HepG2 (cell line): ENCODE measurements at regions not wholly inside any gene's neighbourhood (a gene's known extent, or its start where the extent isn't known, plus 50 kb on each side); places are given as distances from the start of the nearest gene placed in this dataset.

Source experiments
- ATAC-seq: fragments of 200-7000 bp; cut with Tn5 transposase; 3 replicates; pipeline ENCODE4 v1.9.1; 2020; ENCODE audit warnings: mild to moderate bottlenecking, moderate library complexity
- BruUV-seq: library from RNA; stranded (reverse); fragments of 400-500 nt; replicated peaks from 2 replicates; lab custom pipeline; 2021; lab: Mats Ljungman, UMichigan
- CTCF ChIA-PET: fragments of 300-600 bp; formaldehyde crosslinking; extraction: SDS; loops from one replicate; lab custom pipeline; 2021; ENCODE audit warnings: low total read pairs, inconsistent platforms, low intra/inter-chr PET ratio; lab: Yijun Ruan, JAX
- POLR2A ChIA-PET: fragments of 350-600 bp; sonication (Branson Sonifier 250); formaldehyde crosslinking; loops from one replicate; lab custom pipeline; 2020; ENCODE audit warnings: antibody characterized with exemption, inconsistent platforms; lab: Yijun Ruan, JAX
- DNase-seq: peaks from one replicate; pipeline ENCODE4 v3.0.0-alpha.2; 2015; ENCODE audit warnings: low spot score
- FAIRE-seq: peaks from 3 replicates; lab custom pipeline; 2011; peaks lifted over from hg19 to GRCh38; lab: Jason Lieb, UNC
- H2AFZ ChIP-seq: one replicate; pipeline ENCODE4 v1.6.1; 2011; ENCODE audit warnings: low read length, inconsistent platforms
- H3K27ac ChIP-seq: fragments of 300-600 bp; 3 replicates; pipeline ENCODE4 v1.8.0; 2011; ENCODE audit warnings: mixed run types, mild to moderate bottlenecking, mixed read lengths, low read length, inconsistent platforms; ENCODE audit not compliant: insufficient read depth; ENCODE audit errors: extremely low read length
- H3K27me3 ChIP-seq, 2 experiments: fragments of 200-600 bp in 1 of 2; 2 replicates in 1 of 2; 3 replicates in 1 of 2; pipeline versions ENCODE4 v1.6.0 to v1.8.0; 2011; ENCODE audit warnings: low read length in 2 of 2, mild to moderate bottlenecking in 2 of 2, moderate library complexity in 2 of 2, inconsistent platforms in 1 of 2; ENCODE audit not compliant: insufficient read depth in 2 of 2, control insufficient read depth in 1 of 2
- H3K36me3 ChIP-seq, 2 experiments: fragments of 200-600 bp in 1 of 2; replicated peaks in 1 of 2; 2 replicates in 1 of 2; 3 replicates in 1 of 2; pipeline versions ENCODE4 v1.5.1 to v1.8.0; 2011; ENCODE audit warnings: low read length in 2 of 2, inconsistent platforms in 1 of 2; ENCODE audit not compliant: insufficient read depth in 2 of 2, control insufficient read depth in 1 of 2
- H3K4me1 ChIP-seq: 2 replicates; pipeline ENCODE4 v1.5.1; 2012; ENCODE audit warnings: low read length, inconsistent platforms; ENCODE audit not compliant: insufficient read depth
- H3K4me2 ChIP-seq: 2 replicates; pipeline ENCODE4 v1.6.0; 2011; ENCODE audit warnings: low read depth, low read length, inconsistent platforms
- H3K4me3 ChIP-seq, 3 experiments: fragments of 200-600 bp in 1 of 3; sonication (generic), shearing (Covaris generic) in 1 of 3; replicated peaks in 1 of 3; 2 replicates each; pipeline ENCODE4 v1.5.1; 2011 to 2016; ENCODE audit warnings: low read length in 3 of 3, inconsistent platforms in 2 of 3, low read depth in 2 of 3, mild to moderate bottlenecking in 2 of 3, control low read depth in 1 of 3, mixed read lengths in 1 of 3; ENCODE audit not compliant: insufficient read depth in 1 of 3
- H3K79me2 ChIP-seq: one replicate; pipeline ENCODE4 v1.6.1; 2011; ENCODE audit warnings: low read length, inconsistent platforms; ENCODE audit not compliant: insufficient read depth
- H3K9ac ChIP-seq: 2 replicates; pipeline ENCODE4 v1.6.0; 2011; ENCODE audit warnings: mild to moderate bottlenecking, low read depth, low read length, inconsistent platforms; ENCODE audit not compliant: insufficient read depth
- H3K9me3 ChIP-seq: 2 replicates; pipeline ENCODE4 v1.5.1; 2012; ENCODE audit warnings: mild to moderate bottlenecking, low read length
- H4K20me1 ChIP-seq: 2 replicates; pipeline ENCODE4 v1.6.0; 2011; ENCODE audit warnings: inconsistent platforms, mild to moderate bottlenecking, low read length, moderate library complexity; ENCODE audit not compliant: insufficient read depth
- GZF1 ChIP-seq: sonication (generic); formaldehyde crosslinking; IDR thresholded peaks from 2 replicates; pipeline ENCODE4 v1.5.1; 2020; ENCODE audit warnings: mild to moderate bottlenecking, missing genetic modification reagents
- HDAC2 ChIP-seq: sonication (generic); formaldehyde crosslinking; IDR thresholded peaks from 2 replicates; pipeline ENCODE4 v1.4.0; 2020; ENCODE audit warnings: missing genetic modification reagents
- HMGA1 ChIP-seq: sonication (generic); formaldehyde crosslinking; conservative IDR thresholded peaks from 2 replicates; pipeline ENCODE4 v1.4.0; 2020; ENCODE audit warnings: missing genetic modification reagents
- ISL2 ChIP-seq: sonication (generic); formaldehyde crosslinking; IDR thresholded peaks from 2 replicates; pipeline ENCODE4 v1.5.0; 2020; ENCODE audit warnings: missing genetic modification reagents
- KLF16 ChIP-seq, 2 experiments: sonication (generic) in 1 of 2; formaldehyde crosslinking in 1 of 2; IDR thresholded peaks; 2 replicates each; pipeline versions ENCODE4 v1.6.1 to v1.8.0; 2016 to 2023; ENCODE audit warnings: missing genetic modification reagents in 2 of 2, missing compliant biosample characterization in 1 of 2
- POLR2A ChIP-seq, 2 experiments: IDR thresholded peaks; 2 replicates each; pipeline ENCODE4 v1.6.1; 2011; ENCODE audit warnings: low read depth in 2 of 2, low read length in 2 of 2, mild to moderate bottlenecking in 1 of 2, moderate library complexity in 1 of 2; ENCODE audit not compliant: insufficient read depth in 1 of 2
- PTBP1 ChIP-seq: fragments of 200-400 bp; formaldehyde crosslinking; IDR thresholded peaks from 2 replicates; pipeline ENCODE4 v1.6.1; 2018; ENCODE audit warnings: low read length, low read depth; ENCODE audit not compliant: poor library complexity, severe bottlenecking
- RXRB ChIP-seq: IDR thresholded peaks from 2 replicates; pipeline ENCODE4 v1.6.1; 2016; ENCODE audit warnings: borderline replicate concordance, missing genetic modification reagents, missing compliant biosample characterization
- TBX3 ChIP-seq: fragments of 450-650 bp; IDR thresholded peaks from 2 replicates; pipeline ENCODE4 v1.6.1; 2017; ENCODE audit warnings: antibody characterized with exemption, mild to moderate bottlenecking, inconsistent platforms, borderline replicate concordance
- ZBTB14 ChIP-seq: sonication (generic); formaldehyde crosslinking; IDR thresholded peaks from 2 replicates; pipeline ENCODE4 v1.4.0; 2020; ENCODE audit warnings: missing genetic modification reagents
- ZMYM3 ChIP-seq: sonication (generic); formaldehyde crosslinking; IDR thresholded peaks from 2 replicates; pipeline ENCODE4 v1.5.1; 2020; ENCODE audit warnings: mild to moderate bottlenecking, missing genetic modification reagents
- ZMYM4 ChIP-seq: sonication (generic); formaldehyde crosslinking; IDR thresholded peaks from 2 replicates; pipeline ENCODE4 v1.8.1; 2023; ENCODE audit warnings: mild to moderate bottlenecking, missing genetic modification reagents
- ZNF207 ChIP-seq: fragments of 450-650 bp; IDR thresholded peaks from 2 replicates; pipeline ENCODE4 v1.6.1; 2016; ENCODE audit warnings: antibody characterized with exemption, borderline replicate concordance
- ZNF274 ChIP-seq: sonication (generic); formaldehyde crosslinking; IDR thresholded peaks from 2 replicates; pipeline ENCODE4 v1.5.1; 2020; ENCODE audit warnings: mild to moderate bottlenecking, missing genetic modification reagents
- ZNF30 ChIP-seq: sonication (generic); formaldehyde crosslinking; IDR thresholded peaks from 2 replicates; pipeline ENCODE4 v1.5.0; 2020; ENCODE audit warnings: mild to moderate bottlenecking, missing genetic modification reagents
- ZNF639 ChIP-seq: conservative IDR thresholded peaks from 2 replicates; pipeline ENCODE4 v1.6.1; 2018; ENCODE audit warnings: missing genetic modification reagents
- WGBS: methylation state at CpG from one replicate; pipeline ENCODE4 v1.1.6; 2017; ENCODE audit warnings: low lambda C conversion rate; 5-methylcytosine and 5-hydroxymethylcytosine counted together
- in situ Hi-C: cut with HindIII; loops from 2 replicates; pipeline ENCODE4 v1.10.0; 2017; ENCODE audit warnings: low pct_unique_long_range_greater_than_20kb; ENCODE audit not compliant: extremely low pct_ligation_motif_present
- intact Hi-C: fragments of 100-400 bp; cut with micrococcal nuclease; formaldehyde crosslinking; loops from one replicate; pipeline ENCODE4 v1.10.0; 2022; ENCODE audit not compliant: unreplicated experiment

- 0% methylated on average over 1 of the region's 1 CpG for WGBS
- Histone ChIP-seq H3K9ac (no peak overlapping the region), H3K4me1 (no peaks in the 10 kb centered on the region), H3K4me3 (no peak overlapping the region), H3K79me2 (no peaks in the 10 kb centered on the region), H3K27me3 (no peaks in the 10 kb centered on the region), H3K9me3 (peaks cover 73% of the 10 kb centered on the region), H2AFZ (no peak overlapping the region), H3K27ac (no peak overlapping the region), H4K20me1 (no peaks in the 10 kb centered on the region), H3K36me3 (no peaks in the 10 kb centered on the region), H3K4me2 (no peak overlapping the region)
- DNase-seq (no peak), FAIRE-seq (no peak), ATAC-seq (no peak)
- intact Hi-C loops (no loop called here), in situ Hi-C loops (no loop called here)
- no TSS peak for BruUV-seq
- ChIA-PET POLR2A (no interaction called here), CTCF (no interaction called here)
- TF ChIP-seq GZF1: no peak
- TF ChIP-seq PTBP1: no peak
- TF ChIP-seq ZNF639 (CRISPR knock-in tag): no peak
- no peak for TF ChIP-seq ZNF207
- TF ChIP-seq ZNF274: no peak
- TF ChIP-seq ZNF30: no peak
- no peak for TF ChIP-seq RXRB (CRISPR knock-in tag)
- TF ChIP-seq POLR2A (IDR thresholded peaks at IDR 0.05; ENCODE audit: insufficient read depth in 1 of 2, low read depth in 2 of 2, low read length in 2 of 2): no peak
- TF ChIP-seq ZMYM3 (CRISPR knock-in tag): no peak
- TF ChIP-seq KLF16 (CRISPR knock-in tag; IDR thresholded peaks at IDR 0.05): no peak
- TF ChIP-seq HMGA1 (CRISPR knock-in tag): no peak
- no peak for TF ChIP-seq ZMYM4 (CRISPR knock-in tag)
- no peak for TF ChIP-seq HDAC2
- no peak for TF ChIP-seq ISL2
- TF ChIP-seq ZBTB14: no peak
- no peak for TF ChIP-seq TBX3
Observed at GRCh38 chr1:163927493-163927892, 605.7 kb downstream of the NUF2 start.
